ENCODE measurements at regions not wholly inside any gene's neighbourhood (a gene's known extent, or its start where the extent isn't known, plus 50 kb on each side); places are given as distances from the start of the nearest gene placed in this dataset.
"Not testable (repeated sequence)": the region's sequence is repeated elsewhere in the genome, so short reads cannot be mapped to it uniquely, and the experiment has no call there.

DNA sequence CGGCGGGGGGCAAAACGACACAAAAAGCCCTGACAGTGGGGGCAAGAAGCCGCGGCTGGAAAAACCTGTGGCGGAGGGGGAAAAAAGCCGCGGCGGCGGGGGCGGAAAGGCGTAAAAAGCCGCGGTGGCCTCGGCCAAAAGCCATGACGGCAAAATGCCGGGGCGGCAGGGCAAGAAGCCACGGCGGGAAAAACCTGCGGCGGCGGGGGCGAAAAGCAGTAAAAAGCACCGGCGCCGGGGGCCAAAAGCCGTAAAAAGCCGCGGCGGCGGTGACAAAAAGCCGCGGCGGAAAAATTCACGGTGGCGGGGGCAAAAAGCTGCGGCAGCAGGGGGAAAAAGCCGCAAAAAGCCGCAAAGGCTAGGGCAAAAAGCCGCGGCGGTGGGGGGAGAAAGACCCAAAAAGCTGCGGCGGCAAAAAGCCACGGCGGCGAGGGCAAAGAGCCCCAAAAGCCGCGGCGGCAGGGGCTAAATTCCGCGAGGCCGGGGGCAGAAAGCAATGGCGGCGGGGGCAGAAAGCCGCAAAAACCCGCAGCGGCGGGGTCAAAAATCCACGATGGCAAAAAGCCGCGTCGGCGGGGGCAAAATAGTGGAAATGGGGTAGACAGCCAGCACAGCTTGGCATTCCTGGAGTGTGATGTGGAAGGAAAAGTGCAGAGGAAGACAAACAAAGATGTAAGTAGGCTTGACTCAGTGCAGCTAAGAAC, 167.5 kb upstream of the TP53TG3D start:
- DNase-seq (ENCODE audit: missing footprints); ATAC-seq; intact Hi-C loops (cut with DNase I): not testable (repeated sequence)

DNA sequence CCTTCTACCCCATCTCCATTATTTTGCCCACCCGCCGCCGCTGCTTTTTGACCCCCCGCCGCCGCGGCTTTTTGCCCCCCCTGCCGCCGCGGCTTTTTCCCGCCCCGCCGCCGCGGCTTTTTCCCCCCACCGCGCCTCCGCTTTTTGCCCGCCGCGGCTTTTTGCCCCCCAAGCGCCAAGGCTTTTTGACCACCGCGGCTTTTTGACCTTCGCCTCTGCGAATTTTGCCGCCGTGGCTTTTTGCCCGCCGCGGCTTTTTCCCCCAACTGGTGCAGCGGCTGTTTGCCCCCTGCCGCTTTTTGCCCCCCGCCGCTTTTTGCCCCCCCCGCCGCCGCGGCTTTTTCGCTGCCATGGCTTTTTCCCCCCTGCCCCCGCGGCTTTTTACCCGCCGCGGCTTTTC, 137.5 kb upstream of the TP53TG3D start:
- ATAC-seq; intact Hi-C loops (cut with DNase I): not testable (repeated sequence)
- peak; percentile 23 for DNase-seq (ENCODE audit: missing footprints)

DNA sequence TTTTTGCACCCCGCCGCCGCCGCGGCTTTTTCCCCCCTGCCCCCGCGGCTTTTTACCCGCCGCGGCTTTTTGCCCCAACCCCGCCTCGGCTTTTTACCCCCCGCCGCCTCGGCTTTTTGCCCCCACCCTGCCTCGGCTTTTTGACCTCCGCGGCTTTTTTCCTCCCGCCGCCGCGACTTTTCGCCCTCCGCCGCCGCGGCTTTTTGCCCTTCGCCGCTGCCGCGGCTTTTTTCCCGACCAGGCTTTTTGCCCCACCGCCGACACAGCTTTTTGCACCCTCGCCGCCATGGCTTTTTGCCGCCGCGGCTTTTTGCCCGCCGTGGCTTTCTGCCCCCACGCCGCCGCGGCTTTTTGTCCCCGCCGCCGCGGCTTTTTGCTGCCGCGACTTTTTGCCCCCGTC, 137.0 kb upstream of the TP53TG3D start:
- ATAC-seq, result no peak
- intact Hi-C loops (cut with DNase I), result no loop called here
- no peak for DNase-seq (ENCODE audit: missing footprints)

DNA sequence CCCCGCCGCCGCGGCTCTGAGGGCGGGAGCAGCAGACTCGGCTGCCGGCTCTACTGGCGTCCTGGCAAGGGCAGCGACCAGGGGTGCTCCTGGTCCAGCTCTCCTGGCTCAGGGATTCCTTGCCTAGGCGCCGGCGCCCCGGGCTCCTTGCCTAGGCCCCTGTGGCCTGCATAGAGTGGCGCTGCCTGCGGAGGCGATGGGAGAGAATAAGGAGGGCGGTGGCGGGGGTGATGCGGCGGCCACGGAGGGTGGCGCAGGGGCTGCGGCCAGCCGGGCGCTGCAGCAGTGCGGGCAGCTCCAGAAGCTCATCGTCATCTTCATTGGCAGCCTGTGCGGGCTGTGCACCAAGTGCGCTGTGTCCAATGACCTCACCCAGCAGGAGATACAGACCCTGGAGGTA, 136.6 kb upstream of the TP53TG3D start:
- ATAC-seq; intact Hi-C loops (cut with DNase I); DNase-seq (ENCODE audit: missing footprints): not testable (repeated sequence)

DNA sequence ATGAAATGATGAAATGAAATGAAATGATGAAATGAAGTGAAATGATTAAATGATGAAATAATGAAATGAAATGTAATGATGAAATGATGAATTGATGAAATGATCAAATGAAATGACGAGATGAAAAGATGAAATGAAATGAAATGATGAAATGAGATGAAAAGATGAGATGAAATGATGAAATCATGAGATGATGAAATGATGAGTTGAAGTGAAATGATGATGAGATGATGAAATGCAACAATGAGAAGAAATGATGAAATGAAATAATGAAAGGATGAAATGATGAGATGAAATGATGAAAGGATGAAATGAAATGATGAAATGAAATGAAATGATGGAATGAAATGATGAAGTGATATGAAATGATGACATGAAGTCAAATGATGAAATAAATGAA, 132.7 kb upstream of the TP53TG3D start:
- ATAC-seq; intact Hi-C loops (cut with DNase I); DNase-seq (ENCODE audit: missing footprints): not testable (repeated sequence)

DNA sequence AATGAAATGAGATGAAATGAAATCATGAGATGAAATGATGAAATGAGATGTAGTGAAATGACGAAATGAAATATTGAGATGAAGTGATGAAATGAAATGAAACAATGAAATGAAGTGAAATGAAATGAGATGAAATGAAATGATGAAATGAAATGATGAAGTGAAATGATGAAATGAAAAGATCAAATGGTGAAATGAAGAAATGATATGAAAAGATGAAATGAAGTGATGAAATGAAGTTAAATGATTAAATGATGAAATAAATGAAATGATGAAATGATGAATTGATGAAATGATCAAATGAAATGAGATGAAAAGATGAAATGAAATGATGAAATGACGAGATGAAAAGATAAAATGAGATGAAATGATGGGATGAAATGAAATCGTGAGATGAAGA, 132.3 kb upstream of the TP53TG3D start:
- DNase-seq (ENCODE audit: missing footprints); intact Hi-C loops (cut with DNase I); ATAC-seq: not testable (repeated sequence)

DNA sequence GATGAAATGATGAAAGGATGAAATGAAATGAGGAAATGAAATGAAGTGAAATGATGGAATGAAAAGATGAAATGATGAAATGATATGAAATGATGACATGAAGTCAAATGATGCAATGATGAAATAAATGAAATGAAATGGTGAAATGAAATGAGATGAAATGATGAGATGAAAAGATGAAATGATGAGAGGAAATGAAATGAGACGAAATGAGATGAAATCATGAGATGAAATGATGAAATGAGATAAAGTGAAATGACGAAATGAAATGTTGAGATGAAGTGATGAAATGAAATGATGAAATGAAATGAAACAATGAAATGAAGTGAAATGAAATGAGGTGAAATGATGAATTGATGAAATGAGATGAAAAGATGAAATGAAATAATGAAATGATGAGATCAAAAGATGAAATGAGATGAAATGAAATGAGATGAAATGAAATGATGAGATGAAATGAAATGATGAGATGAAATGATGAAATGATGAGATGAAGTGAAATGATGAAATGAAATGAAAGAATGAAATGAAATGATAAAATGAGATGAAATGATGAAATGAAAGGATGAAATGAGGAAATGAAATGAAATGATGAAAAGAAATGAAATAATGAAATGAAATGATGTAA, 131.7 kb upstream of the TP53TG3D start:
- ATAC-seq; DNase-seq (ENCODE audit: missing footprints); intact Hi-C loops (cut with DNase I): not testable (repeated sequence)

DNA sequence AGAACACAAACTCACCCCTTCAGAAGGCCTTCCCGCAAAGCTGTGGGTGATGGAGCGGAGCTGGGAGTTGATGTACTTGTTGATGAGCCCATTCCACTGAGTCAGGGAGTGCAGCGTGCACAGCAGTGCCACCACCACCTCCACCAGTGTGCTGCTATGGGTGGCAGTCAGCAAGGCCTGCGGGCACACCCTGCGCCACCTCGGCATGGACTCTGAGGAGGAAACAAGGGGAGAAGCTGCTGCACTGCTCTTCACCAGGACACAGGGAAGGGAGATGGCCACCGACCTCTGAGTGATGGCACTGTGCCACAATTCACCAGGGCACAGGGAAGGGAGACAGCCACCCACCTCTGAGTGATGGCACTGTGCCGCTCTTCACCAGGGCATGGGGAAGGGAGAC, 100.7 kb upstream of the TP53TG3D start:
- intact Hi-C loops (cut with DNase I); ATAC-seq: not testable (repeated sequence)
- DNase-seq (ENCODE audit: missing footprints), result peak; percentile 32

DNA sequence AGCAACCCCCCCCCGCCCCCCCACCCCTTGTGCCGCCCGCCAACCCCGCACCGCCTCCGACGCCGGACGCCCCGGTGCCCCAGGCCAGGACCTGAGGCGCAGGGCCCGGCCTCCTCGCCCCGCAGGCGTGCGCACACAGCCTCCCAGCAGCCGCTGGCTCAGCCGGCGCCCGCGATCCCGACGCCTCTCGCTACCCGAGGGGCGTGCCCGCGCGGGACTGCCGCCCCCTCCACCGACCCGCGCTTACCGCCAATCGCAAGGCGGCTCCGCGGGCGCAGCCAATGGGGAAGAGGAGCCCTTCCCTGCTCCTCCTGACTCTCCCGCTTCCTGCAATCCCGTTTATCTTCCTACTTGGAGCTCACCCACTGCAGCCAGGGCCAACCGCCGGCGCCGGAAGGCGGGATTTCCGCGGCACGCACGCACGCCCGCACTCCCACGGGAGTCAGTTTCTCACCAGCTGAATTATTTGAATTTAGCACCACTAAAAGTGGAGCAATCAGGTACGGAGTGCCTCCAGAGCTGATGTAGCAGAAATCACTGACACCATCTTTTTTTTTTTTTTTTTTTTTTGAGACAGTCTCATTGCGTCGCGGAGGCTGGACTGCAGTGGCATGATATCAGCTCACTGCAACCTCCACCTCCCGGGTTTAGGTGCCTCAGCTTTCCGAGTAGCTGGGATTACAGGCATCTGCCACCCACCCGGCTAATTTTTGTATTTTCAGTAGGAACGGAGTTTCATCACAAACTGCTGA, 65.0 kb upstream of the TP53TG3D start:
- ATAC-seq, result peak; percentile 99
- DNase-seq (ENCODE audit: missing footprints); intact Hi-C loops (cut with DNase I): not testable (repeated sequence)

DNA sequence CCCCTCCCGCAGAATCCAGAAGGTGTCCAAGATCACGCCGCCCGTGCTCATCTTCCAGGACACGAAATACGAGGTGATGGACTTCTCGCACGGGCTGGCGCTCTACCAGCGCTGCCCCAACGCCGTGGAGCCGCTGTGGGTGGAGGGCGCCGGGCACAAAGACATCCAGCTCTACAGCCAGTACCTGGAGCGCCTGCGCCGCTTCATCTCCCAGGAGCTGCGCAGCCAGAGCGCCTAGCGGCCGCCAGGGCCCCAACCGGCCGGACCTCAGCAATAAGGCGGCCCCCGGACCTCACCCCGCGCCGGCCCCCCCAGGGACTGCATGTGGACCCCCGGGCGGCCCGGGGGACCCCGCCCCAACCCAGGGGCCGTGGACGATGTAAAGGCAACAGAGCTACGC, 50.5 kb upstream of the TP53TG3D start:
- intact Hi-C loops (cut with DNase I), result not testable (repeated sequence)

More for the DNA sequence above, 50.5 kb upstream of the TP53TG3D start:
- ATAC-seq; DNase-seq (ENCODE audit: missing footprints): not testable (repeated sequence)
